HG03460 (cell line): ENCODE measurements at regions not wholly inside any gene's neighbourhood (a gene's known extent, or its start where the extent isn't known, plus 50 kb on each side); places are given as distances from the start of the nearest gene placed in this dataset.
"Not testable (repeated sequence)": the region's sequence is repeated elsewhere in the genome, so short reads cannot be mapped to it uniquely, and the experiment has no call there.

Experiments
- ATAC-seq: cut with Tn5 transposase; IDR thresholded peaks from one replicate; pipeline ENCODE4 v1.9.1; 2021; ENCODE audit not compliant: unreplicated experiment

GRCh38 chr10:86579883-86580520, 58.4 kb upstream of the WAPL start:
- no peak for ATAC-seq

- no peak for ATAC-seq
Observed at GRCh38 chr10:86580521-86580891, 58.9 kb upstream of the WAPL start.

GRCh38 chr10:86583983-86584382, 62.4 kb upstream of the WAPL start:
- ATAC-seq = peak; percentile 79

- peak; percentile 84 for ATAC-seq
Observed at GRCh38 chr10:86585037-86585929, 63.7 kb upstream of the WAPL start.

- ATAC-seq = no peak
Observed at GRCh38 chr10:86586516-86586915, 64.9 kb upstream of the WAPL start.

- ATAC-seq = not testable (repeated sequence)
Observed at GRCh38 chr10:86588781-86589180, 65.6 kb upstream of the OPN4 start.

- ATAC-seq = no peak
Observed at GRCh38 chr10:86591436-86591835, 62.9 kb upstream of the OPN4 start.

- ATAC-seq = no peak
Observed at GRCh38 chr10:86592413-86592812, 61.9 kb upstream of the OPN4 start.

GRCh38 chr10:86594535-86594934, 59.8 kb upstream of the OPN4 start:
- ATAC-seq = no peak

GRCh38 chr10:86595496-86595895, 58.9 kb upstream of the OPN4 start:
- no peak for ATAC-seq

GRCh38 chr10:86596266-86596665, 58.1 kb upstream of the OPN4 start:
- ATAC-seq = no peak

- no peak for ATAC-seq
Observed at GRCh38 chr10:86597306-86597705, 57.0 kb upstream of the OPN4 start.

- ATAC-seq = no peak
Observed at GRCh38 chr10:86598151-86598550, 56.2 kb upstream of the OPN4 start.

GRCh38 chr10:86599041-86599440, 55.3 kb upstream of the OPN4 start:
- ATAC-seq = no peak

- no peak for ATAC-seq
Observed at GRCh38 chr10:86599729-86600128, 54.6 kb upstream of the OPN4 start.

GRCh38 chr10:86600296-86600695, 54.1 kb upstream of the OPN4 start:
- no peak for ATAC-seq

GRCh38 chr10:86601956-86602602, 52.3 kb upstream of the OPN4 start:
- no peak for ATAC-seq

- ATAC-seq = no peak
Observed at GRCh38 chr10:86603256-86603655, 51.1 kb upstream of the OPN4 start.
